ENCODE measurements at regions not wholly inside any gene's neighbourhood (a gene's known extent, or its start where the extent isn't known, plus 50 kb on each side); places are given as distances from the start of the nearest gene placed in this dataset.

GRCh38 chr4:41399231-41399630, 138.7 kb upstream of the LIMCH1 start:
- no peak for DNase-seq (ENCODE audit: low spot score)
- TF ChIP-seq, protein P1, sequence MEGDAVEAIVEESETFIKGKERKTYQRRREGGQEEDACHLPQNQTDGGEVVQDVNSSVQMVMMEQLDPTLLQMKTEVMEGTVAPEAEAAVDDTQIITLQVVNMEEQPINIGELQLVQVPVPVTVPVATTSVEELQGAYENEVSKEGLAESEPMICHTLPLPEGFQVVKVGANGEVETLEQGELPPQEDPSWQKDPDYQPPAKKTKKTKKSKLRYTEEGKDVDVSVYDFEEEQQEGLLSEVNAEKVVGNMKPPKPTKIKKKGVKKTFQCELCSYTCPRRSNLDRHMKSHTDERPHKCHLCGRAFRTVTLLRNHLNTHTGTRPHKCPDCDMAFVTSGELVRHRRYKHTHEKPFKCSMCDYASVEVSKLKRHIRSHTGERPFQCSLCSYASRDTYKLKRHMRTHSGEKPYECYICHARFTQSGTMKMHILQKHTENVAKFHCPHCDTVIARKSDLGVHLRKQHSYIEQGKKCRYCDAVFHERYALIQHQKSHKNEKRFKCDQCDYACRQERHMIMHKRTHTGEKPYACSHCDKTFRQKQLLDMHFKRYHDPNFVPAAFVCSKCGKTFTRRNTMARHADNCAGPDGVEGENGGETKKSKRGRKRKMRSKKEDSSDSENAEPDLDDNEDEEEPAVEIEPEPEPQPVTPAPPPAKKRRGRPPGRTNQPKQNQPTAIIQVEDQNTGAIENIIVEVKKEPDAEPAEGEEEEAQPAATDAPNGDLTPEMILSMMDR (IDR thresholded peaks at IDR 0.05; ENCODE audit: extremely low read depth, missing control alignments), result no peak

GRCh38 chr4:41400296-41400695, 137.7 kb upstream of the LIMCH1 start:
- no peak for DNase-seq (ENCODE audit: low spot score)
- TF ChIP-seq, protein P1 (IDR thresholded peaks at IDR 0.05; ENCODE audit: extremely low read depth, missing control alignments), result no peak

GRCh38 chr4:41405464-41406112, 132.4 kb upstream of the LIMCH1 start:
- TF ChIP-seq, protein P1 (IDR thresholded peaks at IDR 0.05; ENCODE audit: extremely low read depth, missing control alignments), result no peak
- DNase-seq (ENCODE audit: low spot score), result no peak

- no peak for DNase-seq (ENCODE audit: low spot score)
- TF ChIP-seq, protein P1 (IDR thresholded peaks at IDR 0.05; ENCODE audit: extremely low read depth, missing control alignments), result no peak
These were observed 131.8 kb upstream of the LIMCH1 start for GRCh38 chr4:41406113-41406516.

DNA sequence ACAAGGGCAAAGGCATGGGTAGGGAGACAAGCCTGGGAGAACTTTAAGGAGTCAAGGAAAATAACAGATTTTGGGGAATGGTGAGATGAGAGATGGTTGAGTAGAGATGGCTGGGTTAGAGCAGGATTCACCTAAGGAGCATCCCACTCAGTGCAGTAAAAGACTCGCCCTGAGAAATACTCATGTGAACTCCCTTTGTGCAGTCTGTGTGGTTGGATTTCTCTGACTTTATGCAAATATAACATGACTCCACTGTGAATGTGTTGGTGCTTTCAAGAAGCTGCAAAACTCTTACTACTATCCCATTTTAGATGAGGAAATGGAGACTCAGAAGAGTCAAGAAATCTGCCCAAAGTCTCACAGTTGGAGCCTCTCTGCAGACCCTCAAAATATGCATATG, 129.8 kb upstream of the LIMCH1 start:
- TF ChIP-seq, protein P1 (IDR thresholded peaks at IDR 0.05; ENCODE audit: extremely low read depth, missing control alignments), result no peak
- DNase-seq (ENCODE audit: low spot score), result no peak

- TF ChIP-seq, protein P1 (IDR thresholded peaks at IDR 0.05; ENCODE audit: extremely low read depth, missing control alignments), result no peak
- no peak for DNase-seq (ENCODE audit: low spot score)
These were observed 128.9 kb upstream of the LIMCH1 start for GRCh38 chr4:41408859-41409593.

GRCh38 chr4:41409594-41409895, 128.4 kb upstream of the LIMCH1 start:
- DNase-seq (ENCODE audit: low spot score), result no peak
- TF ChIP-seq, protein P1 (IDR thresholded peaks at IDR 0.05; ENCODE audit: extremely low read depth, missing control alignments), result no peak

Data from GM20000 (cell line).